ENCODE measurements at regions not wholly inside any gene's neighbourhood (a gene's known extent, or its start where the extent isn't known, plus 50 kb on each side); places are given as distances from the start of the nearest gene placed in this dataset.
"Not testable (repeated sequence)": the region's sequence is repeated elsewhere in the genome, so short reads cannot be mapped to it uniquely, and the experiment has no call there.

- TF ChIP-seq POLR2A (IDR thresholded peaks at IDR 0.05), result no peak
- TF ChIP-seq, protein P1, sequence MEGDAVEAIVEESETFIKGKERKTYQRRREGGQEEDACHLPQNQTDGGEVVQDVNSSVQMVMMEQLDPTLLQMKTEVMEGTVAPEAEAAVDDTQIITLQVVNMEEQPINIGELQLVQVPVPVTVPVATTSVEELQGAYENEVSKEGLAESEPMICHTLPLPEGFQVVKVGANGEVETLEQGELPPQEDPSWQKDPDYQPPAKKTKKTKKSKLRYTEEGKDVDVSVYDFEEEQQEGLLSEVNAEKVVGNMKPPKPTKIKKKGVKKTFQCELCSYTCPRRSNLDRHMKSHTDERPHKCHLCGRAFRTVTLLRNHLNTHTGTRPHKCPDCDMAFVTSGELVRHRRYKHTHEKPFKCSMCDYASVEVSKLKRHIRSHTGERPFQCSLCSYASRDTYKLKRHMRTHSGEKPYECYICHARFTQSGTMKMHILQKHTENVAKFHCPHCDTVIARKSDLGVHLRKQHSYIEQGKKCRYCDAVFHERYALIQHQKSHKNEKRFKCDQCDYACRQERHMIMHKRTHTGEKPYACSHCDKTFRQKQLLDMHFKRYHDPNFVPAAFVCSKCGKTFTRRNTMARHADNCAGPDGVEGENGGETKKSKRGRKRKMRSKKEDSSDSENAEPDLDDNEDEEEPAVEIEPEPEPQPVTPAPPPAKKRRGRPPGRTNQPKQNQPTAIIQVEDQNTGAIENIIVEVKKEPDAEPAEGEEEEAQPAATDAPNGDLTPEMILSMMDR (IDR thresholded peaks at IDR 0.05), result no peak
- H3K4me3 ChIP-seq (ENCODE audit: low read depth, poor library complexity, severe bottlenecking), result no peak overlapping the region
- no peak for DNase-seq (ENCODE audit: low spot score in 2 of 2)
- WGBS, 2 donors, result 86 to 88% methylated on average over 4 of the region's 4 CpGs
- intact Hi-C loops (cut with DNase I; ENCODE audit: low total_unique reads), result no loop called here
Observed at GRCh38 chr6:78365473-78365872, 501.9 kb upstream of the IRAK1BP1 start.

DNA sequence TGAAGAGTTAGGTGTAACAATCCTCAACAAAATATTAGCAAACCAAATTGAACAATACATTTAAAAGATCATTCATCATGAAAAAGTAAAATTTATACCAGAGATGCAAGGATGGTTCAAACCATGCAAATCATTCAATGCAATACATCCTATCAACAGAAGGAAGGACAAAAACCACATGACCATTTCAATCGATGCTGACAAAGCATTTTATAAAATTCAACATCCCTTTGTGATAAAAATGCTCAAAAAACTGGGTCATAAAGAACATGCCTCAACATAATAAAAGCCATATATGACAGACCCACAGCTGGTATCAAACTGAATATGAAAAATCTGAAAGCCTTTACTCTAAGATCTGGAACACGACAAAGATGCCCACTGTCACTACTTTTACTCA is 490.3 kb upstream of the IRAK1BP1 start:
- no peak for DNase-seq (ENCODE audit: low spot score in 2 of 2)
- no peak for TF ChIP-seq POLR2A (IDR thresholded peaks at IDR 0.05)
- TF ChIP-seq, protein P1 (IDR thresholded peaks at IDR 0.05), result no peak
- no peak overlapping the region for H3K4me3 ChIP-seq (ENCODE audit: low read depth, poor library complexity, severe bottlenecking)
- intact Hi-C loops (cut with DNase I; ENCODE audit: low total_unique reads), result no loop called here
- 74 to 89% methylated on average over 2 of the region's 2 CpGs for WGBS, 2 donors

DNA sequence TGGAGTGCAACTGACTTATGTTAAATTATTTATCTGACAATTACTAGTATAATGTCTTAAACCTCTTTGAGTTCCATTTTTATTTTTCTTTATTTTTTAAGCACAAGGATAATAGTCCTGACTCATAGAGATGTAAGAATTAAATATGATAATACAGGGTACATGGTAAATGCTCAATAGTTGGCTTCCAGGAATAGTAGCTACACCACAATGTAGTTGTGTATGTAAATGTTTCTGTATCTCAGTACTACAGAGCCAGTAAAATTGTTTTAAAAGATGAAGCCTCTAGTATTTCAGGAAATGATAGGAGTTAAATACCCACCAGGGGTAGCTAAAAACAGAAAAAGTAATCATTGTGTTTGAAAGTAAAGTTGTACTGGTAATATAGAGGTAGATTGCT is 487.4 kb upstream of the IRAK1BP1 start:
- intact Hi-C loops (cut with DNase I; ENCODE audit: low total_unique reads), result no loop called here
- no peak for TF ChIP-seq POLR2A (IDR thresholded peaks at IDR 0.05)
- TF ChIP-seq, protein P1 (IDR thresholded peaks at IDR 0.05), result no peak
- no peak overlapping the region for H3K4me3 ChIP-seq (ENCODE audit: low read depth, poor library complexity, severe bottlenecking)
- no peak for DNase-seq (ENCODE audit: low spot score in 2 of 2)

DNA sequence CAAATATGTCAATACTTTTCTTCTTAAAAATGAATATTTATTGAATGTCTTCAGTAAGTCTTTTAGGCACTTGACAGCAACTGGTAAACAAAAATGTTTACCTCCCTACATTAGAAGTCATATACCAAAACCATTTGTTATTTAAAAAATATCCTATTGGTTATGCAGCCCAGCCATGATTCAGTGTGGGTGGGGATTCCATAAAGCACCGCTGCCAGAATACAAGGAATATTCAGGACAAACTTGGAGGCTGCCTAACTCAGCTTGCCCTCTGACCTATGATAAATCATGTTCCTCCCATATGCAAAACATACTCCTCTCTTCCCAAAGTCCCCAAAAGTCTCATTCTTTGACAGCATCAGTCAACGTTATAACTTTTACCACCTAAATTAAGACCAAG is 486.8 kb upstream of the IRAK1BP1 start:
- no peak overlapping the region for H3K4me3 ChIP-seq (ENCODE audit: low read depth, poor library complexity, severe bottlenecking)
- TF ChIP-seq, protein P1 (IDR thresholded peaks at IDR 0.05), result no peak
- TF ChIP-seq POLR2A (IDR thresholded peaks at IDR 0.05), result no peak
- intact Hi-C loops (cut with DNase I; ENCODE audit: low total_unique reads), result no loop called here
- 75 to 77% methylated on average over 2 of the region's 2 CpGs for WGBS, 2 donors
- DNase-seq (ENCODE audit: low spot score in 2 of 2), result no peak

GRCh38 chr6:78383968-78384367 is 483.4 kb upstream of the IRAK1BP1 start:
- intact Hi-C loops (cut with DNase I; ENCODE audit: low total_unique reads), result no loop called here
- no peak overlapping the region for H3K4me3 ChIP-seq (ENCODE audit: low read depth, poor library complexity, severe bottlenecking)
- TF ChIP-seq, protein P1 (IDR thresholded peaks at IDR 0.05), result no peak
- no peak for TF ChIP-seq POLR2A (IDR thresholded peaks at IDR 0.05)
- DNase-seq (ENCODE audit: low spot score in 2 of 2), result no peak
- WGBS, 2 donors, result 25 to 36% methylated on average over 2 of the region's 2 CpGs

GRCh38 chr6:78386854-78387253 is 480.5 kb upstream of the IRAK1BP1 start:
- intact Hi-C loops (cut with DNase I; ENCODE audit: low total_unique reads); H3K4me3 ChIP-seq (ENCODE audit: low read depth, poor library complexity, severe bottlenecking); DNase-seq (ENCODE audit: low spot score in 2 of 2): not testable (repeated sequence)
- 76 to 95% methylated on average over 2 of the region's 2 CpGs for WGBS, 2 donors
